ENCODE measurements at regions not wholly inside any gene's neighbourhood (a gene's known extent, or its start where the extent isn't known, plus 50 kb on each side); places are given as distances from the start of the nearest gene placed in this dataset.

- TF ChIP-seq, protein P1, sequence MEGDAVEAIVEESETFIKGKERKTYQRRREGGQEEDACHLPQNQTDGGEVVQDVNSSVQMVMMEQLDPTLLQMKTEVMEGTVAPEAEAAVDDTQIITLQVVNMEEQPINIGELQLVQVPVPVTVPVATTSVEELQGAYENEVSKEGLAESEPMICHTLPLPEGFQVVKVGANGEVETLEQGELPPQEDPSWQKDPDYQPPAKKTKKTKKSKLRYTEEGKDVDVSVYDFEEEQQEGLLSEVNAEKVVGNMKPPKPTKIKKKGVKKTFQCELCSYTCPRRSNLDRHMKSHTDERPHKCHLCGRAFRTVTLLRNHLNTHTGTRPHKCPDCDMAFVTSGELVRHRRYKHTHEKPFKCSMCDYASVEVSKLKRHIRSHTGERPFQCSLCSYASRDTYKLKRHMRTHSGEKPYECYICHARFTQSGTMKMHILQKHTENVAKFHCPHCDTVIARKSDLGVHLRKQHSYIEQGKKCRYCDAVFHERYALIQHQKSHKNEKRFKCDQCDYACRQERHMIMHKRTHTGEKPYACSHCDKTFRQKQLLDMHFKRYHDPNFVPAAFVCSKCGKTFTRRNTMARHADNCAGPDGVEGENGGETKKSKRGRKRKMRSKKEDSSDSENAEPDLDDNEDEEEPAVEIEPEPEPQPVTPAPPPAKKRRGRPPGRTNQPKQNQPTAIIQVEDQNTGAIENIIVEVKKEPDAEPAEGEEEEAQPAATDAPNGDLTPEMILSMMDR (IDR thresholded peaks at IDR 0.05) = no peak
- TF ChIP-seq EP300 (IDR thresholded peaks at IDR 0.05) (no peak), POLR2AphosphoS5 (IDR thresholded peaks at IDR 0.05) (no peak), POLR2A (IDR thresholded peaks at IDR 0.05) (no peak)
These were observed 81.4 kb upstream of the ZNF618 start for GRCh38 chr9:113794721-113795120.
